ENCODE measurements at regions not wholly inside any gene's neighbourhood (a gene's known extent, or its start where the extent isn't known, plus 50 kb on each side); places are given as distances from the start of the nearest gene placed in this dataset.

DNA sequence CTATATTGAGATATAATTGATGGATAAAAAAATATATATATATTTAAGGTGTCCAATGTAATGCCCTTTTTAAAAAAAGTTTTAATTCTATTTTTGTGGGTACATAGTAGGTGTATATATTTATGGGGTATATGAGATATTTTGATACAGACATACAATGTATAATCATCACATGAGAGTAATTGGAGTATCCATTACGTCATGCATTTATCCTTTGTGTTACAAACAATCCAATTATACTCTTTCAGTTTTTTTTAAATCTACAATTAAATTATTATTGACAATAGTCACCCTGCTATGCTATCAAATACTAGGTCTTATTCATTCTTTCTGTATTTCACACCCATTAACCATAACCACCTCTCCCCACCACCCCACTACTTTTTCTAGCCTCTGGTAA lies 66.3 kb upstream of the DIPK2B start:
- Histone ChIP-seq H3K9me1 (ENCODE audit: control insufficient read depth, extremely low read depth, insufficient read depth, low read length) (no peaks in the 10 kb centered on the region), H3K4me3 (ENCODE audit: control insufficient read depth in 2 of 3, extremely low read depth in 1 of 3, insufficient read depth in 2 of 3, low read depth in 1 of 3, low read length in 3 of 3) (no peak overlapping the region), H3K79me2 (ENCODE audit: control insufficient read depth, insufficient read depth, low read length) (no peaks in the 10 kb centered on the region), H3K36me3 (ENCODE audit: control insufficient read depth in 2 of 2, extremely low read depth in 1 of 2, insufficient read depth in 2 of 2, low read length in 2 of 2) (no peaks in the 10 kb centered on the region), H3K9ac (ENCODE audit: control insufficient read depth, extremely low read depth, insufficient read depth, low read length) (no peak overlapping the region), H3K4me1 (ENCODE audit: control insufficient read depth, extremely low read depth, insufficient read depth, low read length) (no peaks in the 10 kb centered on the region), H4K20me1 (ENCODE audit: control insufficient read depth, extremely low read depth, insufficient read depth, low read length) (no peaks in the 10 kb centered on the region), H3K27me3 (ENCODE audit: control insufficient read depth, extremely low read depth, insufficient read depth, low read length) (peaks cover 2% of the 10 kb centered on the region), H3K27ac (ENCODE audit: control insufficient read depth, insufficient read depth, low read length) (no peak overlapping the region), H2AFZ (ENCODE audit: control insufficient read depth, low read length) (no peak overlapping the region), H3K4me2 (ENCODE audit: control insufficient read depth, extremely low read depth, insufficient read depth, low read depth, low read length) (no peak overlapping the region), H3K9me3 (ENCODE audit: control insufficient read depth, low read depth, low read length) (no peaks in the 10 kb centered on the region)
- TF ChIP-seq, protein P1, sequence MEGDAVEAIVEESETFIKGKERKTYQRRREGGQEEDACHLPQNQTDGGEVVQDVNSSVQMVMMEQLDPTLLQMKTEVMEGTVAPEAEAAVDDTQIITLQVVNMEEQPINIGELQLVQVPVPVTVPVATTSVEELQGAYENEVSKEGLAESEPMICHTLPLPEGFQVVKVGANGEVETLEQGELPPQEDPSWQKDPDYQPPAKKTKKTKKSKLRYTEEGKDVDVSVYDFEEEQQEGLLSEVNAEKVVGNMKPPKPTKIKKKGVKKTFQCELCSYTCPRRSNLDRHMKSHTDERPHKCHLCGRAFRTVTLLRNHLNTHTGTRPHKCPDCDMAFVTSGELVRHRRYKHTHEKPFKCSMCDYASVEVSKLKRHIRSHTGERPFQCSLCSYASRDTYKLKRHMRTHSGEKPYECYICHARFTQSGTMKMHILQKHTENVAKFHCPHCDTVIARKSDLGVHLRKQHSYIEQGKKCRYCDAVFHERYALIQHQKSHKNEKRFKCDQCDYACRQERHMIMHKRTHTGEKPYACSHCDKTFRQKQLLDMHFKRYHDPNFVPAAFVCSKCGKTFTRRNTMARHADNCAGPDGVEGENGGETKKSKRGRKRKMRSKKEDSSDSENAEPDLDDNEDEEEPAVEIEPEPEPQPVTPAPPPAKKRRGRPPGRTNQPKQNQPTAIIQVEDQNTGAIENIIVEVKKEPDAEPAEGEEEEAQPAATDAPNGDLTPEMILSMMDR (optimal IDR thresholded peaks at IDR 0.05 in 1 of 3, IDR thresholded peaks at IDR 0.05 in 1 of 3, conservative IDR thresholded peaks at IDR 0.05 in 1 of 3; ENCODE audit: extremely low read depth in 1 of 3, insufficient read depth in 2 of 3, low read length in 3 of 3), result no peak
- no peak for TF ChIP-seq EZH2 (IDR thresholded peaks at IDR 0.05; ENCODE audit: low read length)
- dilution Hi-C loops (cut with MboI; ENCODE audit: extremely low pct_ligation_motif_present, low sequenced_read_pairs), result no loop called here
- no peak for DNase-seq (ENCODE audit: low read depth, low spot score)
- FAIRE-seq, result no peak

DNA sequence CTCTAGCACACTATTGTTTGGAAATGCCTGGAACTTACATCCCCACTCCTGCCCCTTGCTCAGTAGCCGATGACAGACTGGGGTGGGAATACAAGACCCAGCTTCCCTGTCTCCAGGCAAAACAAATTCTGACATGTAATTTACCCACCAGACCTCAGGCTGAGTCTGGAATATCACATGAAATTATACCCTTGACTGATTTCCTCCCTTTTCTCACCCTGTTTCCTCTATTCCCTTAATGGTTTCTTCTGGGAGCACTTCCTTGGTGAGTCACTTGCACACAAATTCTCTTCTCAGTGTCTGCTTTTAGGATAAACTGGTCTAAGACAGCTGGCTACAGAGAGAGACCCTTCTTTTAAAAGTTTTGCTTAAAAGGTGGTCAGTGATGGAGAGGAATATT lies 65.8 kb upstream of the DIPK2B start:
- no peak overlapping the region for H2AFZ ChIP-seq (ENCODE audit: control insufficient read depth, low read length)
- DNase-seq (ENCODE audit: low read depth, low spot score), result no peak
- no peaks in the 10 kb centered on the region for H3K79me2 ChIP-seq (ENCODE audit: control insufficient read depth, insufficient read depth, low read length)
- no peak overlapping the region for H3K4me2 ChIP-seq (ENCODE audit: control insufficient read depth, extremely low read depth, insufficient read depth, low read depth, low read length)
- no peaks in the 10 kb centered on the region for H3K36me3 ChIP-seq (ENCODE audit: control insufficient read depth in 2 of 2, extremely low read depth in 1 of 2, insufficient read depth in 2 of 2, low read length in 2 of 2)
- TF ChIP-seq, protein P1 (optimal IDR thresholded peaks at IDR 0.05 in 1 of 3, IDR thresholded peaks at IDR 0.05 in 1 of 3, conservative IDR thresholded peaks at IDR 0.05 in 1 of 3; ENCODE audit: extremely low read depth in 1 of 3, insufficient read depth in 2 of 3, low read length in 3 of 3), result no peak
- no peak for TF ChIP-seq EZH2 (IDR thresholded peaks at IDR 0.05; ENCODE audit: low read length)
- H3K4me3 ChIP-seq (ENCODE audit: control insufficient read depth in 2 of 3, extremely low read depth in 1 of 3, insufficient read depth in 2 of 3, low read depth in 1 of 3, low read length in 3 of 3), result no peak overlapping the region
- H3K9ac ChIP-seq (ENCODE audit: control insufficient read depth, extremely low read depth, insufficient read depth, low read length), result no peak overlapping the region
- H3K9me3 ChIP-seq (ENCODE audit: control insufficient read depth, low read depth, low read length), result no peaks in the 10 kb centered on the region
- no peaks in the 10 kb centered on the region for H3K9me1 ChIP-seq (ENCODE audit: control insufficient read depth, extremely low read depth, insufficient read depth, low read length)
- dilution Hi-C loops (cut with MboI; ENCODE audit: extremely low pct_ligation_motif_present, low sequenced_read_pairs), result no loop called here
- H4K20me1 ChIP-seq (ENCODE audit: control insufficient read depth, extremely low read depth, insufficient read depth, low read length), result no peaks in the 10 kb centered on the region
- FAIRE-seq, result no peak
- no peak overlapping the region for H3K27ac ChIP-seq (ENCODE audit: control insufficient read depth, insufficient read depth, low read length)
- H3K4me1 ChIP-seq (ENCODE audit: control insufficient read depth, extremely low read depth, insufficient read depth, low read length), result no peaks in the 10 kb centered on the region
- H3K27me3 ChIP-seq (ENCODE audit: control insufficient read depth, extremely low read depth, insufficient read depth, low read length), result peaks cover 2% of the 10 kb centered on the region
